Neural progenitor cell (in vitro differentiated cells): ENCODE measurements at regions not wholly inside any gene's neighbourhood (a gene's known extent, or its start where the extent isn't known, plus 50 kb on each side); places are given as distances from the start of the nearest gene placed in this dataset.
"Not testable (repeated sequence)": the region's sequence is repeated elsewhere in the genome, so short reads cannot be mapped to it uniquely, and the experiment has no call there.

Experiments used
- DNase-seq: peaks from one replicate; pipeline ENCODE4 v3.0.0-alpha.2; 2016; ENCODE audit warnings: low spot score
- H2AFZ ChIP-seq: fragments of 200-600 bp; sonication (generic); replicated peaks from 2 replicates; pipeline ENCODE4 v1.6.1; 2016; ENCODE audit warnings: antibody characterized with exemption
- H3F3A ChIP-seq: fragments of 200-600 bp; sonication (generic); 2 replicates; pipeline ENCODE4 v1.6.1; 2016; ENCODE audit warnings: antibody characterized with exemption, low read depth
- H3K27ac ChIP-seq: fragments of 200-600 bp; sonication (generic); 2 replicates; pipeline ENCODE4 v1.5.1; 2016; ENCODE audit warnings: mild to moderate bottlenecking
- H3K27me3 ChIP-seq: fragments of 200-600 bp; sonication (generic); 2 replicates; pipeline ENCODE4 v1.6.1; 2016; ENCODE audit warnings: mild to moderate bottlenecking, moderate library complexity
- H3K36me3 ChIP-seq: fragments of 200-600 bp; sonication (generic); 2 replicates; pipeline ENCODE4 v1.5.1; 2016
- H3K4me1 ChIP-seq: fragments of 200-600 bp; sonication (generic); 2 replicates; pipeline ENCODE4 v1.6.1; 2016; ENCODE audit warnings: mixed run types
- H3K4me2 ChIP-seq: fragments of 200-600 bp; sonication (generic); 2 replicates; pipeline ENCODE4 v1.6.1; 2016
- H3K4me3 ChIP-seq: fragments of 200-600 bp; sonication (generic); 2 replicates; pipeline ENCODE4 v1.5.1; 2016
- H3K79me2 ChIP-seq: fragments of 200-600 bp; sonication (generic); 2 replicates; pipeline ENCODE4 v1.6.1; 2016; ENCODE audit warnings: low read depth
- H3K9ac ChIP-seq: fragments of 200-600 bp; sonication (generic); 2 replicates; pipeline ENCODE4 v1.6.1; 2016
- H3K9me3 ChIP-seq: fragments of 200-600 bp; sonication (generic); 2 replicates; pipeline ENCODE4 v1.5.1; 2016; ENCODE audit warnings: low read depth
- H4K20me1 ChIP-seq: fragments of 200-600 bp; sonication (generic); 2 replicates; pipeline ENCODE4 v1.6.1; 2016; ENCODE audit warnings: low read depth
- H3K27ac Mint-ChIP-seq: 3 replicates; pipeline ENCODE4 v1.8.0; 2021; ENCODE audit warnings: mixed read lengths
- H3K27me3 Mint-ChIP-seq: 2 replicates; pipeline ENCODE4 v1.8.0; 2022; ENCODE audit warnings: low read depth, mild to moderate bottlenecking, inconsistent platforms, moderate library complexity, mixed read lengths; ENCODE audit not compliant: insufficient read depth
- H3K36me3 Mint-ChIP-seq: 3 replicates; pipeline ENCODE4 v1.8.0; 2021; ENCODE audit warnings: mixed read lengths
- H3K4me1 Mint-ChIP-seq: 3 replicates; pipeline ENCODE4 v1.8.0; 2021; ENCODE audit warnings: mixed read lengths
- H3K4me3 Mint-ChIP-seq: 3 replicates; pipeline ENCODE4 v1.8.0; 2021; ENCODE audit warnings: mild to moderate bottlenecking, moderate library complexity, mixed read lengths
- H3K9me3 Mint-ChIP-seq: 3 replicates; pipeline ENCODE4 v1.8.0; 2020; ENCODE audit warnings: mixed read lengths

DNA sequence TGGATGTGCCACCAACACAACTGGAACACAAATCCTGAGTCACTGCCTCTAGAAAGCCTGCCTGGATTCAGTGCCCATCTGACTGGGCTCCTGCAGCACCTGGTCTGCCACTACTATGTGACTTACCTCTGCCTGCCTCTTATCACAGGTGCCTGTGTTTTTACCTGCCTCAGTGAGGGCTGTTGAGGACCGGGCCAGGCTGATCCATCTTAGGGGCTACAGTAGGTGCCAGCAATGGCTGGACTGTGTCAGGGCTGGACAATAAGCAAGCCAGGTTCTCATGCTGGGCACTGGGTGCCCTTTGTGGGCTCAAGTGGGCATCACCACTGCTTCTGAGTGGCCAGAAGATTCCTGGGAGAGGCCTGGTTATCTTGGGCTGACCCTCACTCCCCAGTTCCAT lies 948.6 kb upstream of the TPTE start:
- H3K27me3 Mint-ChIP-seq, H3K9me3 ChIP-seq, H3K27ac ChIP-seq: not testable (repeated sequence)

DNA sequence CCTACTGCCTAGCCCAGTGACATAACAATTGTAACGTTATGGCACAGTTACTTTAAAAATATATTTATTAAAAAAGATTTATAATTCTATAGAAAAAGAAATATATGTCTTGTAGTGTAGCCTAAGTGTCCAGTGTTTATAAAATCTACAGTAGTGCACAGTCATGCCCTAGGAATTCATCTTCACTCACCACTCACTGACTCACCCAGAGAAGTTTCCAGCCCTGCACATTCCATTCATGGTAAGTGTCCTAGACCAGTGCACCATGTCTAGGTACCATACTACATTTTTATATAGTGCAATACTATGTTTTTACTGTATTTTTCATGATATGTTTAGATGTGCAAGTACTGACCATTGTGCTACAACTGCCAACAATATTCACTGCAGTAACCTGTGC lies 947.9 kb upstream of the TPTE start:
- H3K4me3 ChIP-seq, H3K36me3 Mint-ChIP-seq, H3K4me1 Mint-ChIP-seq, H3K27me3 Mint-ChIP-seq, H3K79me2 ChIP-seq, H3K4me2 ChIP-seq, H3K9me3 Mint-ChIP-seq, DNase-seq, H2AFZ ChIP-seq, H3K4me3 Mint-ChIP-seq, H3K27ac ChIP-seq, H3K9me3 ChIP-seq, H3K36me3 ChIP-seq, H3K27me3 ChIP-seq, H4K20me1 ChIP-seq, H3K4me1 ChIP-seq, H3F3A ChIP-seq, H3K9ac ChIP-seq, H3K27ac Mint-ChIP-seq: not testable (repeated sequence)

More for the DNA sequence above, 948.6 kb upstream of the TPTE start:
- H2AFZ ChIP-seq, H3K4me1 ChIP-seq, H3K79me2 ChIP-seq, H3K27me3 ChIP-seq, H3K4me2 ChIP-seq, H3F3A ChIP-seq, H3K4me3 Mint-ChIP-seq, H3K36me3 ChIP-seq, H3K36me3 Mint-ChIP-seq, H3K4me1 Mint-ChIP-seq, H3K9ac ChIP-seq, DNase-seq, H4K20me1 ChIP-seq, H3K4me3 ChIP-seq, H3K27ac Mint-ChIP-seq: not testable (repeated sequence)
- peaks cover 10% of the 10 kb centered on the region for H3K9me3 Mint-ChIP-seq

DNA sequence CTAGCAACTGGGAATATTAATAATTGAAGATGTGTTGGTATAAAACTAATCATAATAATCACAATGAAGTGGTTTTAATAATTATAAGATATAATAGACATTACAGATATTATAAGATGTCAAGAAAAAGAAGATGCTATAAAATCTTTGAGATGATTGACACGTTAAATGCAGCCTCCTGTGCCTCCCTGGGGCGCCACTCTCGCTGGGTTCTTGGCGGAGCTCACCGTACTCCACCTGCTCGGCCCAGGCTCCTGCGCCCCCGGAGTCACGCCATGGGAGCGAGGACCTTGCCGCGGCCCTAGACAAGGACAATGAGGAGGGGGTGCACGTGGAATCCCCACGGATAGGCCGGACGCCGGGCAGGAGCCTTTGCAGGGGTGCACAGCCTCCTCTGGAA lies 942.1 kb upstream of the TPTE start:
- H3K4me3 ChIP-seq, H3K27ac ChIP-seq, H3K27me3 ChIP-seq, H3K36me3 Mint-ChIP-seq, H3K4me3 Mint-ChIP-seq, H3K9ac ChIP-seq, H4K20me1 ChIP-seq, H3K27ac Mint-ChIP-seq, H3K36me3 ChIP-seq, H3K79me2 ChIP-seq, H3K27me3 Mint-ChIP-seq, H3F3A ChIP-seq, H3K4me2 ChIP-seq, H2AFZ ChIP-seq, H3K9me3 ChIP-seq, H3K4me1 Mint-ChIP-seq, DNase-seq, H3K9me3 Mint-ChIP-seq, H3K4me1 ChIP-seq: not testable (repeated sequence)

DNA sequence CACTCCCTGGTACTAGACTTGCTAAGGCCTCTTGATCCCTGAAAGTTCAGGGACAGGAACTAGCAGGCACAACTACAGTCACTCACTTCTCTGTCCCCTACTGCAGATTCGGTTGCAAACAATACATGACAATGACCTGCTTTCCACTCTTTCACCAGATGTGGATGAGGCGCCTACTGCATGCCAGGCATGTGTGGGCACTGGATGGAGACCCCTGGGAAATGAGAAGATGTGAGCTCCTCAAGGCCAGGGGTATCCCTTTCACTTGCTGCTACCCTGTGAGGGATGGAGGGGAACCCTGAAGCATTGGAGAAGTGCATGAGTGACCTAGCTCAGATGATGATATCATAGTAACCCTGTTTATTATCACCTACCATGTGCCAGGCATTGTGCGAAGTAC lies 933.4 kb upstream of the TPTE start:
- H3K4me2 ChIP-seq, result not testable (repeated sequence)

DNA sequence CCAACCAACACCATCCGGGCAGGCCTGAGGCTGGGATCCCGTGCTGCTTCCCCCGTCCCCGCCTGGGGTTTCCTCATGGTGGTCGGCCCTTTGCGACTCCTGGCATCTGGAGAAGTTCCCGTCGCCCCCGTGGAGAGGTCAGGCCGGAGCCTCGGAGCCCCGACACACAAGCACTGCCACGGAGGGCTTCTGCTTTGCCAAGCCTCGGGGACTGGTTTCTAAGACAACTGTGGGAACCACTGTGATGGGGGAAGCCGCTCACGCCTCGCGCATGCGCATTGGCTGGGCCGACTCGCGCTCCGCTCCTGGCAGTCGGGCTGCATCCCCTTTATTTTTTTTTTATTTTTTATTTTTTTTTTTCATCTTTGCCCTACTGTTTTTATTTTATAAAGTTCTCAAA lies 928.8 kb upstream of the TPTE start:
- not testable (repeated sequence) for H3K4me3 ChIP-seq, H3K27ac Mint-ChIP-seq, H2AFZ ChIP-seq, H3K36me3 Mint-ChIP-seq, H3K4me3 Mint-ChIP-seq, H3K27ac ChIP-seq, H3K4me1 ChIP-seq, H3K9me3 Mint-ChIP-seq, H3K4me1 Mint-ChIP-seq, DNase-seq, H3K27me3 Mint-ChIP-seq, H3F3A ChIP-seq, H4K20me1 ChIP-seq, H3K9ac ChIP-seq, H3K36me3 ChIP-seq, H3K27me3 ChIP-seq, H3K79me2 ChIP-seq, H3K9me3 ChIP-seq, H3K4me2 ChIP-seq

More for the DNA sequence above, 933.4 kb upstream of the TPTE start:
- not testable (repeated sequence) for H3K27ac ChIP-seq, H3K27ac Mint-ChIP-seq, H3F3A ChIP-seq, H3K36me3 Mint-ChIP-seq, H4K20me1 ChIP-seq, H3K27me3 ChIP-seq, H2AFZ ChIP-seq, H3K4me3 ChIP-seq, H3K36me3 ChIP-seq, H3K4me3 Mint-ChIP-seq, DNase-seq, H3K9ac ChIP-seq, H3K4me1 Mint-ChIP-seq, H3K27me3 Mint-ChIP-seq, H3K79me2 ChIP-seq, H3K9me3 Mint-ChIP-seq, H3K9me3 ChIP-seq, H3K4me1 ChIP-seq

DNA sequence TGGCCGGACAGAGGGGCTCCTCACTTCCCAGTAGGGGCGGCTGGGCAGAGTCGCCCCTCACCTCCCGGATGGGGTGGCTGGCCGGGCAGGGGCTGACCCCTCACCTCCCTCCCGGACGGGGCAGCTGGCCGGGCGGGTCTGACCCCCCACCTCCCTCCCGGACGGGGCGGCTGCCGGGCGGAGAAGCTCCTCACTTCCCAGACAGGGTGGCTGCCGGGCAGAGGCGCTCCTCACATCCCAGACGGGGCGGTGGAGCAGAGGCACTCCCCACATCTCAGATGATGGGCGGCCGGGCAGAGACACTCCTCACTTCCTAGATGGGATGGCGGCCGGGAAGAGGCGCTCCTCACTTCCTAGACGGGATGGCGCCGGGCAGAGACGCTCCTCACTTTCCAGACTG lies 927.7 kb upstream of the TPTE start:
- not testable (repeated sequence) for H3K27me3 ChIP-seq, H3K4me1 Mint-ChIP-seq, H3K4me3 ChIP-seq, H3K79me2 ChIP-seq, H3K27me3 Mint-ChIP-seq, H3K4me2 ChIP-seq, H3K9me3 Mint-ChIP-seq, H3K36me3 ChIP-seq, H2AFZ ChIP-seq, H3K9ac ChIP-seq, H3K4me1 ChIP-seq, H3F3A ChIP-seq, H3K9me3 ChIP-seq, DNase-seq, H3K4me3 Mint-ChIP-seq, H4K20me1 ChIP-seq, H3K27ac Mint-ChIP-seq, H3K27ac ChIP-seq, H3K36me3 Mint-ChIP-seq

DNA sequence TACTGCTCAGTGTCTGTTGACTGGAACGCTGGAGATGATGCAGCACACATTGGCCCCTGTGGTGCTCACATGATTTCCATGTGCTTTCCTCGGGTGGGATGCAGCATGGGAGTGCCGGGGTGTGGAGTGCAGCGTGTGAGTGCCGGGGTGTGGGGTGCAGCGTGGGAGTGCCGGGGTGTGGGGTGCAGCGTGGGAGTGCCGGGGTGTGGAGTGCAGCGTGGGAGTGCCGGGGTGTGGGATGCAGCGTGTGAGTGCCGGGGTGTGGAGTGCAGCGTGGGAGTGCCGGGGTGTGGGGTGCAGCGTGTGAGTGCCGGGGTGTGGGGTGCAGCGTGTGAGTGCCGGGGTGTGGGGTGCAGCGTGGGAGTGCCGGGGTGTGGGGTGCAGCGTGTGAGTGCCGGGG lies 907.4 kb upstream of the TPTE start:
- not testable (repeated sequence) for H3K4me2 ChIP-seq, H3K9me3 ChIP-seq, H3K27ac Mint-ChIP-seq, H3K4me3 ChIP-seq, H3K36me3 ChIP-seq, H2AFZ ChIP-seq, H4K20me1 ChIP-seq, H3K4me1 Mint-ChIP-seq, H3K9ac ChIP-seq, DNase-seq, H3K4me1 ChIP-seq, H3K4me3 Mint-ChIP-seq, H3F3A ChIP-seq, H3K79me2 ChIP-seq, H3K36me3 Mint-ChIP-seq, H3K27ac ChIP-seq, H3K9me3 Mint-ChIP-seq, H3K27me3 ChIP-seq, H3K27me3 Mint-ChIP-seq

DNA sequence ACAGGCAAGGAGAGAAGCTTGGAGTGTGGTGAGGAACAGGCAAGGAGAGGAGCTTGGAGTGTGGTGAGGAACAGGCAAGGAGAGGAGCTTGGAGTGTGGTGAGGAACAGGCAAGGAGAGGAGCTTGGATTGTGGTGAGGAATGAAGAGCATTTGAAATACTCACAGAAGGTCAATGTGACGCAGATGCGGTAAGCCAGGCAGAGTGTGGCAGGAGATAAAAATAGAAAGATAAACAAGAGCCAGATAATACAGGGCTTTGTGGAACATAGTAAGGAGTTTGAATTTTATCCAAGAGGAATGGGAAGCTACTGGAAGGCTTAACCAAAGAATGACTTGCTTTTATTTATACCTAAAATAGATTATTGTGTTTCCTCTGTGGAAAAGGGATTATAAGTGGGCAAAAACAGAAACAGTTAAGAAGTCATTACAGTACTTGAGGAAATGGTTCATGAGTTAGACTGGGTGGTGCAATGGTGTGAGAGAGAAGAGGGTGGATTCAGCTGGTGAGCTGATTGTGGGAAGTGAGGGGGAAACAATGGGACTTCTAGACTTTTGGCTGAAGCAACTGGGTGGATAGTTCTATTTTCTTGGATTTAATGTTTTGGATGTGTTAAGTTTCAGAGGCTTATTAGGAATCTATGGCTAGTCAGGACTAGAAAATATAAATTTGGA lies 900.1 kb upstream of the TPTE start:
- not testable (repeated sequence) for H3K4me1 Mint-ChIP-seq, H3K4me2 ChIP-seq, H4K20me1 ChIP-seq, DNase-seq, H3K27me3 Mint-ChIP-seq, H3K9ac ChIP-seq, H2AFZ ChIP-seq, H3K4me3 ChIP-seq, H3K9me3 Mint-ChIP-seq, H3K27ac ChIP-seq, H3K27ac Mint-ChIP-seq, H3K36me3 ChIP-seq, H3K36me3 Mint-ChIP-seq, H3K4me3 Mint-ChIP-seq, H3F3A ChIP-seq, H3K4me1 ChIP-seq, H3K79me2 ChIP-seq, H3K9me3 ChIP-seq, H3K27me3 ChIP-seq
